DOHH2 (cell line): ENCODE measurements at regions not wholly inside any gene's neighbourhood (a gene's known extent, or its start where the extent isn't known, plus 50 kb on each side); places are given as distances from the start of the nearest gene placed in this dataset.
"Not testable (repeated sequence)": the region's sequence is repeated elsewhere in the genome, so short reads cannot be mapped to it uniquely, and the experiment has no call there.

Experiments used
- H3F3A ChIP-seq: fragments of 200-600 bp; sonication (generic), shearing (Covaris generic); 2 replicates; pipeline ENCODE4 v1.6.0; 2016; ENCODE audit warnings: antibody characterized with exemption, mild to moderate bottlenecking; ENCODE audit not compliant: control insufficient read depth, insufficient read depth
- H3K27ac ChIP-seq: fragments of 200-600 bp; sonication (generic); 2 replicates; pipeline ENCODE4 v1.5.1; 2014; ENCODE audit warnings: low read depth, mild to moderate bottlenecking, low read length, moderate library complexity
- H3K27me3 ChIP-seq: fragments of 200-600 bp; sonication (generic); 2 replicates; pipeline ENCODE4 v1.6.1; 2014; ENCODE audit warnings: mild to moderate bottlenecking, low read length, mixed read lengths; ENCODE audit not compliant: control insufficient read depth
- H3K36me3 ChIP-seq: fragments of 200-600 bp; sonication (generic); 2 replicates; pipeline ENCODE4 v1.6.1; 2014; ENCODE audit warnings: mild to moderate bottlenecking, low read length, moderate library complexity, mixed read lengths; ENCODE audit not compliant: control insufficient read depth
- H3K4me1 ChIP-seq: fragments of 200-600 bp; sonication (generic); 2 replicates; pipeline ENCODE4 v1.6.1; 2014; ENCODE audit warnings: mild to moderate bottlenecking, low read length, mixed read lengths; ENCODE audit not compliant: control insufficient read depth
- H3K4me2 ChIP-seq: fragments of 200-600 bp; sonication (generic); 2 replicates; pipeline ENCODE4 v1.6.0; 2014; ENCODE audit warnings: mild to moderate bottlenecking, low read length, moderate library complexity
- H3K4me3 ChIP-seq: fragments of 200-600 bp; sonication (generic); 2 replicates; pipeline ENCODE4 v1.5.1; 2014; ENCODE audit warnings: mild to moderate bottlenecking, low read length, mixed read lengths
- H3K79me2 ChIP-seq: fragments of 200-600 bp; sonication (generic); 2 replicates; pipeline ENCODE4 v1.6.1; 2014; ENCODE audit warnings: mild to moderate bottlenecking, low read length, mixed read lengths; ENCODE audit not compliant: control insufficient read depth
- H3K9me2 ChIP-seq: fragments of 200-600 bp; sonication (generic); replicated peaks from 2 replicates; pipeline ENCODE4 v1.6.1; 2014; ENCODE audit warnings: mild to moderate bottlenecking, low read length, mixed read lengths; ENCODE audit not compliant: control insufficient read depth
- H3K9me3 ChIP-seq: fragments of 200-600 bp; sonication (generic); 2 replicates; pipeline ENCODE4 v1.6.1; 2014; ENCODE audit warnings: antibody characterized with exemption, low read length, mixed read lengths; ENCODE audit not compliant: control insufficient read depth, insufficient read depth
- H4K20me1 ChIP-seq: fragments of 200-600 bp; sonication (generic); 2 replicates; pipeline ENCODE4 v1.6.0; 2014; ENCODE audit warnings: low read depth, mild to moderate bottlenecking, antibody characterized with exemption, low read length, moderate library complexity; ENCODE audit not compliant: control insufficient read depth, insufficient read depth
- EZH2phosphoT487 ChIP-seq: fragments of 200-600 bp; sonication (generic); IDR thresholded peaks from 2 replicates; pipeline ENCODE4 v1.6.1; 2017; ENCODE audit warnings: borderline replicate concordance, mild to moderate bottlenecking, antibody characterized with exemption, low read length, moderate library complexity, mixed read lengths
- TF ChIP-seq, protein P1 (sequence below): fragments of 200-600 bp; sonication (generic); IDR thresholded peaks from one replicate; pipeline ENCODE4 v1.5.1; 2014; ENCODE audit warnings: antibody characterized with exemption, mild to moderate bottlenecking, low read depth, low read length; ENCODE audit not compliant: poor library complexity, severe bottlenecking

DNA sequence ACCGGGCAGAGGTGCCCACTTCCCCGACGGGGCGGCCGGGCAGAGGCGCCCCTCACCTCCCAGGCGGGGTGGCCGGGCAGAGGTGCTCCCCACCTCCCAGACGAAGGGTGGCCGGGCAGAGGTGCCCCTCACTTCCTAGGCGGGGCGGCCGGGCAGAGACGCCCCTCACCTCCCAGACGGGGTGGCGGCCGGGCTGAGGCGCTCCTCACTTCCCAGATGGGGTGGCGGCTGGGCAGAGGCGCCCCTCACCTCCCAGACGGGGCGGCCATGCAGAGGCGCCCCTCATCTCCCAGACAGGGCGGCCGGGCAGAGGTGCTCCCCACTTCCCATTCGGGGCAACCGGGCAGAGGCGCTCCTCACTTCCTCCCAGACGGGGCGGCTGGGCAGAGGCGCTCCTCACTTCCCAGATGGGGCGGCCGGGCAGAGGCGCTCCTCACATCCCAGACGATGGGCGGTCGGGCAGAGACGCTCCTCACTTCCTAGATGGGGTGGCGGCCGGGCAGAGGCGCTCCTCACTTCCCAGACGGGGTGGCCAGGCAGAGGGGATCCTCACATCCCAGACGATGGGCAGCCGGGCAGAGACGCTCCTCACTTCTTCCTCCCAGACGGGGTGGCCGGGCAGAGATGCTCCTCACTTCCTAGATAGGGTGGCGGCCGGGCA is 142.3 kb upstream of the NTRK2 start:
- H3K4me2 ChIP-seq, H3K27ac ChIP-seq, H3K9me2 ChIP-seq, H3K4me3 ChIP-seq, H4K20me1 ChIP-seq, H3K27me3 ChIP-seq, H3K79me2 ChIP-seq, H3K9me3 ChIP-seq, H3K36me3 ChIP-seq, H3F3A ChIP-seq, H3K4me1 ChIP-seq: not testable (repeated sequence)

- not testable (repeated sequence) for H4K20me1 ChIP-seq, H3K79me2 ChIP-seq, H3K9me3 ChIP-seq, H3K4me1 ChIP-seq, H3K27me3 ChIP-seq, H3K4me2 ChIP-seq, H3K9me2 ChIP-seq, H3F3A ChIP-seq, H3K4me3 ChIP-seq, H3K36me3 ChIP-seq, H3K27ac ChIP-seq
Measured at GRCh38 chr9:84535973-84536372, 133.6 kb upstream of the NTRK2 start.

DNA sequence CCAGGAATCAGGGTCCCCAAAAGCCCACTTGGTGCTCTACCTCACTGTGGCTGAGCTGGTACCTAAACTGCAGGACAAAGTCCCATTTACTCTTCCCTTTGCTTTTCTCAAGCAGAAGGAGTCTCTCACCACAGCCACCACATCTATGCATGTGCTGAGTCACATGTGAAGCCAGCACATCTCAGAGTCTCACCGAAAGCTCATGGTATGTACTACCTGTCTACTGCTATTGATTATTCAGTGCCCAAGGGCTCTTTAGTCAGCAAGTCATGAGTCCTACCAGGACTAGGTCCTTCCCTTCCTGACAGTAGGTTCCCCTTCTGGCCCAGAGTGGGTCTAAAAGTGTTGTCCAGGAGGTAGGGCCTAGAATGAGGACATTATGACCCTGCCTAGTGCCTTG is 130.7 kb upstream of the NTRK2 start:
- Histone ChIP-seq H3K27me3 (no peaks in the 10 kb centered on the region), H3K9me3 (no peaks in the 10 kb centered on the region), H3K4me2 (no peak overlapping the region), H3K27ac (no peak overlapping the region), H3K79me2 (no peaks in the 10 kb centered on the region), H4K20me1 (no peaks in the 10 kb centered on the region), H3K4me1 (no peaks in the 10 kb centered on the region), H3K4me3 (no peak overlapping the region), H3F3A (no peaks in the 10 kb centered on the region), H3K36me3 (no peaks in the 10 kb centered on the region), H3K9me2 (no peaks in the 10 kb centered on the region)
- no peak for TF ChIP-seq EZH2phosphoT487
- TF ChIP-seq, protein P1, sequence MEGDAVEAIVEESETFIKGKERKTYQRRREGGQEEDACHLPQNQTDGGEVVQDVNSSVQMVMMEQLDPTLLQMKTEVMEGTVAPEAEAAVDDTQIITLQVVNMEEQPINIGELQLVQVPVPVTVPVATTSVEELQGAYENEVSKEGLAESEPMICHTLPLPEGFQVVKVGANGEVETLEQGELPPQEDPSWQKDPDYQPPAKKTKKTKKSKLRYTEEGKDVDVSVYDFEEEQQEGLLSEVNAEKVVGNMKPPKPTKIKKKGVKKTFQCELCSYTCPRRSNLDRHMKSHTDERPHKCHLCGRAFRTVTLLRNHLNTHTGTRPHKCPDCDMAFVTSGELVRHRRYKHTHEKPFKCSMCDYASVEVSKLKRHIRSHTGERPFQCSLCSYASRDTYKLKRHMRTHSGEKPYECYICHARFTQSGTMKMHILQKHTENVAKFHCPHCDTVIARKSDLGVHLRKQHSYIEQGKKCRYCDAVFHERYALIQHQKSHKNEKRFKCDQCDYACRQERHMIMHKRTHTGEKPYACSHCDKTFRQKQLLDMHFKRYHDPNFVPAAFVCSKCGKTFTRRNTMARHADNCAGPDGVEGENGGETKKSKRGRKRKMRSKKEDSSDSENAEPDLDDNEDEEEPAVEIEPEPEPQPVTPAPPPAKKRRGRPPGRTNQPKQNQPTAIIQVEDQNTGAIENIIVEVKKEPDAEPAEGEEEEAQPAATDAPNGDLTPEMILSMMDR = no peak

GRCh38 chr9:84542554-84542953 is 127.0 kb upstream of the NTRK2 start:
- no peaks in the 10 kb centered on the region for H3K36me3 ChIP-seq
- no peaks in the 10 kb centered on the region for H3K9me2 ChIP-seq
- no peaks in the 10 kb centered on the region for H3K27me3 ChIP-seq
- no peaks in the 10 kb centered on the region for H3F3A ChIP-seq
- no peaks in the 10 kb centered on the region for H3K79me2 ChIP-seq
- TF ChIP-seq EZH2phosphoT487 = no peak
- TF ChIP-seq, protein P1 = no peak
- H3K4me3 ChIP-seq = no peak overlapping the region
- no peaks in the 10 kb centered on the region for H3K4me1 ChIP-seq
- H3K4me2 ChIP-seq = no peak overlapping the region
- H3K27ac ChIP-seq = no peak overlapping the region
- no peaks in the 10 kb centered on the region for H4K20me1 ChIP-seq
- H3K9me3 ChIP-seq = no peaks in the 10 kb centered on the region
